ENCODE measurements at regions not wholly inside any gene's neighbourhood (a gene's known extent, or its start where the extent isn't known, plus 50 kb on each side); places are given as distances from the start of the nearest gene placed in this dataset.
"Not testable (repeated sequence)": the region's sequence is repeated elsewhere in the genome, so short reads cannot be mapped to it uniquely, and the experiment has no call there.

- not testable (repeated sequence) for DNase-seq
These were observed 255.1 kb downstream of the OR4F29 start for GRCh38 chr1:196366-196765.

GRCh38 chr1:191296-192049 is 260.0 kb downstream of the OR4F29 start:
- DNase-seq = not testable (repeated sequence)

- not testable (repeated sequence) for DNase-seq
These were observed 260.8 kb downstream of the OR4F29 start for GRCh38 chr1:190678-191077.

- not testable (repeated sequence) for DNase-seq
These were observed 261.6 kb downstream of the OR4F29 start for GRCh38 chr1:189915-190314.

- not testable (repeated sequence) for DNase-seq
These were observed 262.2 kb downstream of the OR4F29 start for GRCh38 chr1:189270-189669.

- not testable (repeated sequence) for DNase-seq
These were observed 264.2 kb downstream of the OR4F29 start for GRCh38 chr1:187298-187697.

GRCh38 chr1:186691-187131 is 264.8 kb downstream of the OR4F29 start:
- DNase-seq = not testable (repeated sequence)

- DNase-seq = not testable (repeated sequence)
These were observed 265.3 kb downstream of the OR4F29 start for GRCh38 chr1:186223-186622.

GRCh38 chr1:185526-185925 is 266.0 kb downstream of the OR4F29 start:
- not testable (repeated sequence) for DNase-seq

- DNase-seq = not testable (repeated sequence)
These were observed 267.2 kb downstream of the OR4F29 start for GRCh38 chr1:184336-184686.

GRCh38 chr1:183620-184335 is 267.7 kb downstream of the OR4F29 start:
- DNase-seq = not testable (repeated sequence)

- not testable (repeated sequence) for DNase-seq
These were observed 268.4 kb downstream of the OR4F29 start for GRCh38 chr1:183081-183480.

GRCh38 chr1:182631-183030 is 268.8 kb downstream of the OR4F29 start:
- not testable (repeated sequence) for DNase-seq

GRCh38 chr1:181247-182216 is 269.9 kb downstream of the OR4F29 start:
- peak; percentile 57 to 65 for DNase-seq

GRCh38 chr1:180749-181205 is 270.7 kb downstream of the OR4F29 start:
- peak in 1 of 2 experiments; percentile 25 for DNase-seq

GRCh38 chr1:138842-139241 is 312.6 kb downstream of the OR4F29 start:
- DNase-seq = peak; percentile 14 to 16

GRCh38 chr1:137664-138063 is 313.8 kb downstream of the OR4F29 start:
- peak in 1 of 2 experiments; percentile 6 for DNase-seq

- peak in 1 of 2 experiments; percentile 1 for DNase-seq
These were observed 315.0 kb downstream of the OR4F29 start for GRCh38 chr1:136344-136932.

GRCh38 chr1:134936-135335 is 316.5 kb downstream of the OR4F29 start:
- peak in 1 of 2 experiments; percentile 12 for DNase-seq

- not testable (repeated sequence) for DNase-seq
These were observed 333.0 kb downstream of the OR4F29 start for GRCh38 chr1:118440-118839.

GRCh38 chr1:115534-115933 is 335.9 kb downstream of the OR4F29 start:
- DNase-seq = not testable (repeated sequence)

- not testable (repeated sequence) for DNase-seq
These were observed 346.7 kb downstream of the OR4F29 start for GRCh38 chr1:104776-105175.

Data from activated T-cell treated with anti-CD3 and anti-CD28 coated beads, Interleukin-2, amount 50 U/mL, for 48 hours (primary cell).